ENCODE measurements at regions not wholly inside any gene's neighbourhood (a gene's known extent, or its start where the extent isn't known, plus 50 kb on each side); places are given as distances from the start of the nearest gene placed in this dataset.

GRCh38 chrX:139186991-139187390 lies 343.5 kb upstream of the F9 start:
- no peaks in the 10 kb centered on the region for H3K79me2 ChIP-seq (ENCODE audit: low read depth)
- BruUV-seq (replicated peaks): no TSS peak
- no peak overlapping the region for H3K27ac ChIP-seq
- no peaks in the 10 kb centered on the region for H3K36me3 ChIP-seq (ENCODE audit: low read depth)
- H3F3A ChIP-seq (ENCODE audit: insufficient read depth, low read depth): no peaks in the 10 kb centered on the region
- no peaks in the 10 kb centered on the region for H3K9me3 ChIP-seq (ENCODE audit: insufficient read depth, low read depth)
- no peaks in the 10 kb centered on the region for H3K27me3 ChIP-seq (ENCODE audit: insufficient read depth, low read depth)
- H3K4me1 ChIP-seq (replicated peaks; ENCODE audit: insufficient read depth): no peaks in the 10 kb centered on the region
- H4K20me1 ChIP-seq (ENCODE audit: insufficient read depth): no peaks in the 10 kb centered on the region
- intact Hi-C loops (cut with micrococcal nuclease; ENCODE audit: unreplicated experiment): no loop called here
- ChIA-PET POLR2A (ENCODE audit: unreplicated experiment) (no interaction called here), CTCF (no interaction called here)
- no peaks in the 10 kb centered on the region for H3K9me2 ChIP-seq (ENCODE audit: insufficient read depth)
- H2AFZ ChIP-seq: no peak overlapping the region
- H3K4me2 ChIP-seq: no peak overlapping the region
- H3K4me3 ChIP-seq: no peak overlapping the region
- TF ChIP-seq CTCF (conservative IDR thresholded peaks at IDR 0.05) (no peak), EZH2 (IDR thresholded peaks at IDR 0.05; ENCODE audit: low read depth) (no peak)
- DNase-seq: no peak

- Histone ChIP-seq H3K4me1 (replicated peaks; ENCODE audit: insufficient read depth) (no peaks in the 10 kb centered on the region), H3K27me3 (ENCODE audit: insufficient read depth, low read depth) (no peaks in the 10 kb centered on the region), H3K4me2 (no peak overlapping the region), H3K79me2 (ENCODE audit: low read depth) (no peaks in the 10 kb centered on the region), H3K9me2 (ENCODE audit: insufficient read depth) (0 out of 2 replicates have a peak, but pooled peaks cover 3% of the 10 kb centered on the region), H3K4me3 (no peak overlapping the region), H4K20me1 (ENCODE audit: insufficient read depth) (no peaks in the 10 kb centered on the region), H3K27ac (no peak overlapping the region), H3K36me3 (ENCODE audit: low read depth) (no peaks in the 10 kb centered on the region), H3F3A (ENCODE audit: insufficient read depth, low read depth) (no peaks in the 10 kb centered on the region), H2AFZ (no peak overlapping the region), H3K9me3 (ENCODE audit: insufficient read depth, low read depth) (no peaks in the 10 kb centered on the region)
- no peak for TF ChIP-seq EZH2 (IDR thresholded peaks at IDR 0.05; ENCODE audit: low read depth)
- no TSS peak for BruUV-seq (replicated peaks)
- POLR2A ChIA-PET (ENCODE audit: unreplicated experiment): no interaction called here
- no peak for DNase-seq
- intact Hi-C loops (cut with micrococcal nuclease; ENCODE audit: unreplicated experiment): no loop called here
- CTCF ChIA-PET: no interaction called here
These were observed 350.9 kb upstream of the F9 start for GRCh38 chrX:139179592-139179991.

GRCh38 chrX:139178980-139179379 lies 351.6 kb upstream of the F9 start:
- no peaks in the 10 kb centered on the region for H3F3A ChIP-seq (ENCODE audit: insufficient read depth, low read depth)
- no TSS peak for BruUV-seq (replicated peaks)
- CTCF ChIA-PET: no interaction called here

More at GRCh38 chrX:139178980-139179379, 351.6 kb upstream of the F9 start:
- TF ChIP-seq EZH2 (IDR thresholded peaks at IDR 0.05; ENCODE audit: low read depth) (no peak), CTCF (conservative IDR thresholded peaks at IDR 0.05) (no peak)
- no peaks in the 10 kb centered on the region for H3K4me1 ChIP-seq (replicated peaks; ENCODE audit: insufficient read depth)
- H3K4me2 ChIP-seq: no peak overlapping the region
- H3K79me2 ChIP-seq (ENCODE audit: low read depth): no peaks in the 10 kb centered on the region
- no peak overlapping the region for H2AFZ ChIP-seq
- 0 out of 2 replicates have a peak, but pooled peaks cover 3% of the 10 kb centered on the region for H3K9me2 ChIP-seq (ENCODE audit: insufficient read depth)
- no peaks in the 10 kb centered on the region for H3K36me3 ChIP-seq (ENCODE audit: low read depth)
- H4K20me1 ChIP-seq (ENCODE audit: insufficient read depth): no peaks in the 10 kb centered on the region
- no peaks in the 10 kb centered on the region for H3K9me3 ChIP-seq (ENCODE audit: insufficient read depth, low read depth)
- H3K27ac ChIP-seq: no peak overlapping the region
- no peak for DNase-seq
- intact Hi-C loops (cut with micrococcal nuclease; ENCODE audit: unreplicated experiment): no loop called here
- POLR2A ChIA-PET (ENCODE audit: unreplicated experiment): no interaction called here
- no peaks in the 10 kb centered on the region for H3K27me3 ChIP-seq (ENCODE audit: insufficient read depth, low read depth)
- H3K4me3 ChIP-seq: no peak overlapping the region
